ENCODE measurements at regions not wholly inside any gene's neighbourhood (a gene's known extent, or its start where the extent isn't known, plus 50 kb on each side); places are given as distances from the start of the nearest gene placed in this dataset.

- TF ChIP-seq CTCF (IDR thresholded peaks at IDR 0.05): no peak
- peak; percentile 59 for DNase-seq
- peaks cover 58% of the 10 kb centered on the region for H3K4me1 Mint-ChIP-seq (ENCODE audit: low read depth)
- no peaks in the 10 kb centered on the region for H3K9me3 Mint-ChIP-seq
- H3K27me3 Mint-ChIP-seq (ENCODE audit: insufficient read depth): no peaks in the 10 kb centered on the region
- peak overlapping the region; percentile 44 for H3K4me3 Mint-ChIP-seq
- H3K36me3 Mint-ChIP-seq (ENCODE audit: low read depth): no peaks in the 10 kb centered on the region
- H3K27ac Mint-ChIP-seq: peak overlapping the region; percentile 75
These were observed 396.2 kb upstream of the IGFBP3 start for GRCh38 chr7:46317256-46317655.

GRCh38 chr7:46315891-46316290 is 394.8 kb upstream of the IGFBP3 start:
- DNase-seq: peak; percentile 78

GRCh38 chr7:46301677-46302076 is 380.6 kb upstream of the IGFBP3 start:
- peak; percentile 34 for DNase-seq

More at GRCh38 chr7:46315891-46316290, 394.8 kb upstream of the IGFBP3 start:
- no peak for TF ChIP-seq CTCF (IDR thresholded peaks at IDR 0.05)
- Mint-ChIP-seq H3K27ac (peak overlapping the region; percentile 53), H3K36me3 (ENCODE audit: low read depth) (no peaks in the 10 kb centered on the region), H3K4me3 (no peak overlapping the region), H3K9me3 (no peaks in the 10 kb centered on the region), H3K4me1 (ENCODE audit: low read depth) (peaks cover 45% of the 10 kb centered on the region), H3K27me3 (ENCODE audit: insufficient read depth) (no peaks in the 10 kb centered on the region)

GRCh38 chr7:46297515-46297914 is 376.4 kb upstream of the IGFBP3 start:
- H3K4me1 Mint-ChIP-seq (ENCODE audit: low read depth): peaks cover 26% of the 10 kb centered on the region
- no peak overlapping the region for H3K27ac Mint-ChIP-seq
- H3K36me3 Mint-ChIP-seq (ENCODE audit: low read depth): peaks cover 23% of the 10 kb centered on the region

More at GRCh38 chr7:46301677-46302076, 380.6 kb upstream of the IGFBP3 start:
- Mint-ChIP-seq H3K4me3 (no peak overlapping the region), H3K27ac (no peak overlapping the region), H3K4me1 (ENCODE audit: low read depth) (peaks cover 15% of the 10 kb centered on the region), H3K9me3 (peaks cover 17% of the 10 kb centered on the region), H3K36me3 (ENCODE audit: low read depth) (peaks cover 21% of the 10 kb centered on the region), H3K27me3 (ENCODE audit: insufficient read depth) (no peaks in the 10 kb centered on the region; the same call in 1 of the 2 replicates)
- TF ChIP-seq CTCF (IDR thresholded peaks at IDR 0.05): no peak

GRCh38 chr7:46296526-46296925 is 375.5 kb upstream of the IGFBP3 start:
- peaks cover 17% of the 10 kb centered on the region for H3K9me3 Mint-ChIP-seq
- no peak overlapping the region for H3K4me3 Mint-ChIP-seq
- H3K27me3 Mint-ChIP-seq (ENCODE audit: insufficient read depth): no peaks in the 10 kb centered on the region; the same call in 1 of the 2 replicates

More at GRCh38 chr7:46297515-46297914, 376.4 kb upstream of the IGFBP3 start:
- no peak for TF ChIP-seq CTCF (IDR thresholded peaks at IDR 0.05)
- Mint-ChIP-seq H3K9me3 (peaks cover 17% of the 10 kb centered on the region), H3K27me3 (ENCODE audit: insufficient read depth) (no peaks in the 10 kb centered on the region; the same call in 1 of the 2 replicates), H3K4me3 (no peak overlapping the region)
- DNase-seq: no peak

More at GRCh38 chr7:46296526-46296925, 375.5 kb upstream of the IGFBP3 start:
- no peak for DNase-seq
- no peak for TF ChIP-seq CTCF (IDR thresholded peaks at IDR 0.05)
- H3K4me1 Mint-ChIP-seq (ENCODE audit: low read depth): peaks cover 26% of the 10 kb centered on the region
- no peak overlapping the region for H3K27ac Mint-ChIP-seq
- H3K36me3 Mint-ChIP-seq (ENCODE audit: low read depth): peaks cover 23% of the 10 kb centered on the region
